ENCODE measurements at regions not wholly inside any gene's neighbourhood (a gene's known extent, or its start where the extent isn't known, plus 50 kb on each side); places are given as distances from the start of the nearest gene placed in this dataset.

DNA sequence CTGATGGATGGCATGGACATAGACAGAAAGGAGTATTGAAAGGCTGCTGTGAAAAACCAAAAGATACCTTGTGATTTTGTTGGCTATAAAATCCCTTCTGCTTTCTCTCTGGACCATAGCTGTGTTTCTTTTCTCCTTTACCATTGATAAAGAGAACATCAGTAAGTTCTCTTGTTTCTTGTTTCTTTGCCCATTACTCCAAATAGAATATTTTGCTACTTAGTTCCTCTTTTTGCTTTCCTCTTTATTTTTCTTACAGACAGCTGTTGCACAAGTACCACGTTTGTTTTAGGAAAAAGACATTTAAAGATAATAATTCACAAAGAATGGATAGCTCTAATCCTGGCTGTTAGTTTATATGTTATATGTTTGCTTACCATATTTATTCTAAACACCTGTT lies 1129.2 kb downstream of the DTWD2 start:
- TF ChIP-seq, protein P1, sequence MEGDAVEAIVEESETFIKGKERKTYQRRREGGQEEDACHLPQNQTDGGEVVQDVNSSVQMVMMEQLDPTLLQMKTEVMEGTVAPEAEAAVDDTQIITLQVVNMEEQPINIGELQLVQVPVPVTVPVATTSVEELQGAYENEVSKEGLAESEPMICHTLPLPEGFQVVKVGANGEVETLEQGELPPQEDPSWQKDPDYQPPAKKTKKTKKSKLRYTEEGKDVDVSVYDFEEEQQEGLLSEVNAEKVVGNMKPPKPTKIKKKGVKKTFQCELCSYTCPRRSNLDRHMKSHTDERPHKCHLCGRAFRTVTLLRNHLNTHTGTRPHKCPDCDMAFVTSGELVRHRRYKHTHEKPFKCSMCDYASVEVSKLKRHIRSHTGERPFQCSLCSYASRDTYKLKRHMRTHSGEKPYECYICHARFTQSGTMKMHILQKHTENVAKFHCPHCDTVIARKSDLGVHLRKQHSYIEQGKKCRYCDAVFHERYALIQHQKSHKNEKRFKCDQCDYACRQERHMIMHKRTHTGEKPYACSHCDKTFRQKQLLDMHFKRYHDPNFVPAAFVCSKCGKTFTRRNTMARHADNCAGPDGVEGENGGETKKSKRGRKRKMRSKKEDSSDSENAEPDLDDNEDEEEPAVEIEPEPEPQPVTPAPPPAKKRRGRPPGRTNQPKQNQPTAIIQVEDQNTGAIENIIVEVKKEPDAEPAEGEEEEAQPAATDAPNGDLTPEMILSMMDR (IDR thresholded peaks at IDR 0.05; ENCODE audit: borderline replicate concordance, control extremely low read depth, extremely low read depth, insufficient read depth, missing control alignments) = no peak
- in situ Hi-C loops (cut with MboI; ENCODE audit: low sequenced_read_pairs, unreplicated experiment) = no loop called here
- no peak for DNase-seq (ENCODE audit: low spot score)

DNA sequence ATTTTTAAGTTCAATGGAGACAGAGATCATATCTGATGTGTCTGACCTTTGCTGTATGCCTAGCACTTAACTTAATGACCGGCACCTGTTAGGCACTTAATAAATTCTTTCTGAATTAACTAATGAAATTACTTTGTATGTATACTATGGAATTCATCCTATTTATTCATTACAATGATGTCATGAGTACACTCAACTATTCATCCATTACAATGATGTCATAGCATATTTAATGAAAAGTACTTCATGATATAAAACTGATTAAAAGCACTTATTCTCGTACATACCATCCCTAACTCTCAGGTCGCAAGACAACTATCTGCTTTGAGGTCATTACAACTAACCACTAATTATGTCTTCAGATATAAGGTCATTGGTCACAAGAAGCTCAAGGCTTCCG lies 1131.6 kb downstream of the DTWD2 start:
- TF ChIP-seq, protein P1 (IDR thresholded peaks at IDR 0.05; ENCODE audit: borderline replicate concordance, control extremely low read depth, extremely low read depth, insufficient read depth, missing control alignments) = no peak
- in situ Hi-C loops (cut with MboI; ENCODE audit: low sequenced_read_pairs, unreplicated experiment) = no loop called here
- DNase-seq (ENCODE audit: low spot score) = no peak

DNA sequence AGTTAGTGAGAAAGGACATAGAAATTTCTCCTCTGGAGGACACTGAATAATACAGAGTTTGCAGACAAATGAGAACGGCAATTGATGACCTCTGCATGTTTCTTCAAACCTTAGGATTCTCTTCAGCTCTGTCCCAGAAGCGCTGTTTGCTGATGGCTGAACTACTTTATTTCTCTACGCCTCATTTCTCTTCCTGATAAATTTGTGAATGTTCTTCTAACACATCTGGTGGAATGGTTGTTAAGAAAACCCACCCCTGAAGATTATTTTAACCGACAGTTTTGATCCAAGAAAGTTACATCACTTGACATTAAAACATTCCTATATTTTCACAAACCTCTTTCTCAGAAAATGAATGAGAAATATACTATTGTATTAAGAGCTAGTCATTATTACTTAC lies 1150.6 kb downstream of the DTWD2 start:
- no peak for DNase-seq (ENCODE audit: low spot score)
- TF ChIP-seq, protein P1 (IDR thresholded peaks at IDR 0.05; ENCODE audit: borderline replicate concordance, control extremely low read depth, extremely low read depth, insufficient read depth, missing control alignments) = no peak
- in situ Hi-C loops (cut with MboI; ENCODE audit: low sequenced_read_pairs, unreplicated experiment) = no loop called here

DNA sequence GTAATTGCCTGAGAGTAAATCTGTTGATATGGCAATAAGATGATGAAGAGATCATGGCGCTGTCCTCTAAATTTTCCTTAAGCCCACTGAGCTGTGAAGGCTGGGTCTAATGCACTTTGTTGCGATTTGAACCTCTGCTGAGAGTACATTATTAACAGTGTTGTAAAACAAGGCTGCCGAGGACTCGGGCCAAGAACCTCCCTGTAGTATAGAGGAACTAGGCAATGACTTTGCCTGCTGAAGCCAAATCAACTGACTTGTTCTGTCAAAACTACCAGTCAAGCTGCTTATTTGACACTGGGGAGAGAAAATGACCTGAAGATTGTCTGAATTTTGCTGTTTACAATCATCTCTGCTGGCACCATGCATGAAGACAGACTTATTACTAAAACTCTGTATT lies 1154.7 kb downstream of the DTWD2 start:
- TF ChIP-seq, protein P1 (IDR thresholded peaks at IDR 0.05; ENCODE audit: borderline replicate concordance, control extremely low read depth, extremely low read depth, insufficient read depth, missing control alignments) = no peak
- no peak for DNase-seq (ENCODE audit: low spot score)
- in situ Hi-C loops (cut with MboI; ENCODE audit: low sequenced_read_pairs, unreplicated experiment) = no loop called here

DNA sequence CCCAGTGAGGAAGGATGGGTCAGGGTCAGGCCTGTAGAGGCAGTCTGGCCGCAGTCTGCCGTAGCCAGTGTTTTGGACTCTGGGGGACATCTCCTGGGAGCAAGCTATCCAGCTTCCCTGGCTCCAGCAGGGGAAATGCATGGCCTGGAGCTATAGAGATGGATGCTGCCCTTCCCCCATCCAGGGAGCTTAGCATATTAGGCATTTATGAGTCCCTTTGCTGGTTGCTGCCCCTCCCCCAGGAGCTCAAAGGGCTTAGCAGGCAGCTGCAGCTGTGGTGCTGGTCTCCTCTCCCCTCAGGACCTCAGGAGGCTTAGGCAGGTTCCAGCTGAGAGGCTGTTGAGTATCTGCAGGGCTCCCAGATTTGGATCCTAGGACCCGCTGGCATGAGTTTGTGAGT lies 1158.7 kb downstream of the DTWD2 start:
- DNase-seq (ENCODE audit: low spot score) = no peak
- TF ChIP-seq, protein P1 (IDR thresholded peaks at IDR 0.05; ENCODE audit: borderline replicate concordance, control extremely low read depth, extremely low read depth, insufficient read depth, missing control alignments) = no peak
- in situ Hi-C loops (cut with MboI; ENCODE audit: low sequenced_read_pairs, unreplicated experiment) = no loop called here

DNA sequence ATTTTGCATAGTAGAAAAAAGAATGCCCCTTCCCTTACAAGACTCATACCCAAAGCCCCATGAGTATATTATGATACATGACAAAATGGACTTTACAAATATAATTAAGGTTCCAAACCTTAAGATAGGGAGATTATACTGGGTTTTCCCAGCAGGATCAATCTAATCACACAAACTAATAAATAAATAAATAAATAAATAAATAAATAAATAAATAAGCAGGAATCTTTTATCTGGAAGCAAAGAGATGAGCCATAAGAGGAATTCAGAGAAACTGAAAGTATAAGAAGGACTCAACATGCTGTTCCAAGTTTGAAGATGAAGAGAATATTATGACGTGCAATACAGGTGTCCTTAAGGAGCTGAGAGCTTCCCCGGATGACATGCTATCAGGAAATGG lies 1174.5 kb downstream of the DTWD2 start:
- no peak for DNase-seq (ENCODE audit: low spot score)
- TF ChIP-seq, protein P1 (IDR thresholded peaks at IDR 0.05; ENCODE audit: borderline replicate concordance, control extremely low read depth, extremely low read depth, insufficient read depth, missing control alignments) = no peak
- in situ Hi-C loops (cut with MboI; ENCODE audit: low sequenced_read_pairs, unreplicated experiment) = no loop called here

DNA sequence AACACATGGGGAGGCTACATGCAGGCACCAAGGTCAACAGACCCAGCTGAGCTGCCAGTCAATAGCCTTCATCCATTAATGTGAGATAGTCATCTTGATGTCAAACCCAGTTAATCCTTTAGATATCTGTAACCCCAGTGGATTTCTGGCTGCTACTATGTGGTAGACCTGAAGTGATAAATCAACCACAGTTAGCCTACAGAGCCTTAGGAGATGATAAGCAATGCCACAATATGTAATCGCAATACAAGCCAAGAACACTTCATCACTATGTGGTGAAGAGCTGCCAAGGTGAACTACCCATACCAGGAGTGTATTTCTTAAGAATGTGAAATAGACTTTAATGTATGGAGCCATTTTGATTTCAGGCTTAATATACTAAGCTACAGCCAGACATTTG lies 1175.5 kb downstream of the DTWD2 start:
- no peak for DNase-seq (ENCODE audit: low spot score)
- TF ChIP-seq, protein P1 (IDR thresholded peaks at IDR 0.05; ENCODE audit: borderline replicate concordance, control extremely low read depth, extremely low read depth, insufficient read depth, missing control alignments) = no peak
- in situ Hi-C loops (cut with MboI; ENCODE audit: low sequenced_read_pairs, unreplicated experiment) = no loop called here
